ENCODE measurements at regions not wholly inside any gene's neighbourhood (a gene's known extent, or its start where the extent isn't known, plus 50 kb on each side); places are given as distances from the start of the nearest gene placed in this dataset.

- Histone ChIP-seq H3K4me2 (ENCODE audit: low read depth, low read length, poor library complexity, severe bottlenecking) (no peak overlapping the region), H3K4me3 (ENCODE audit: low read length, poor library complexity, severe bottlenecking) (no peak overlapping the region), H3K9me3 (ENCODE audit: insufficient read depth, low read depth, low read length) (no peaks in the 10 kb centered on the region), H3K27me3 (ENCODE audit: insufficient read depth, low read length, poor library complexity, severe bottlenecking) (no peaks in the 10 kb centered on the region), H3F3A (ENCODE audit: low read depth) (no peaks in the 10 kb centered on the region), H4K20me1 (ENCODE audit: insufficient read depth, low read length, poor library complexity, severe bottlenecking) (no peaks in the 10 kb centered on the region), H3K9ac (ENCODE audit: low read depth, low read length, poor library complexity, severe bottlenecking) (no peak overlapping the region), H3K36me3 (ENCODE audit: insufficient read depth, low read length) (no peaks in the 10 kb centered on the region), H2AFZ (ENCODE audit: low read length) (peak overlapping the region; percentile 50), H3K79me2 (ENCODE audit: insufficient read depth, low read length) (no peaks in the 10 kb centered on the region), H3K9me2 (replicated peaks; ENCODE audit: low read depth, low read length) (no peaks in the 10 kb centered on the region), H3K4me1 (ENCODE audit: insufficient read depth, low read length, poor library complexity, severe bottlenecking) (peaks cover 18% of the 10 kb centered on the region)
- TF ChIP-seq EZH2phosphoT487 (IDR thresholded peaks at IDR 0.05; ENCODE audit: borderline replicate concordance) (no peak), CTCF (conservative IDR thresholded peaks at IDR 0.05; ENCODE audit: low read length) (no peak)
Observed at GRCh38 chr3:194265996-194266964, 84.8 kb downstream of the CPN2 start.

GRCh38 chr3:194267744-194268653, 83.1 kb downstream of the CPN2 start:
- H2AFZ ChIP-seq (ENCODE audit: low read length) = no peak overlapping the region

More at GRCh38 chr3:194267744-194268653, 83.1 kb downstream of the CPN2 start:
- Histone ChIP-seq H3K9me3 (ENCODE audit: insufficient read depth, low read depth, low read length) (no peaks in the 10 kb centered on the region), H3K79me2 (ENCODE audit: insufficient read depth, low read length) (no peaks in the 10 kb centered on the region), H3K27me3 (ENCODE audit: insufficient read depth, low read length, poor library complexity, severe bottlenecking) (no peaks in the 10 kb centered on the region), H4K20me1 (ENCODE audit: insufficient read depth, low read length, poor library complexity, severe bottlenecking) (no peaks in the 10 kb centered on the region), H3K4me2 (ENCODE audit: low read depth, low read length, poor library complexity, severe bottlenecking) (no peak overlapping the region), H3F3A (ENCODE audit: low read depth) (no peaks in the 10 kb centered on the region), H3K4me1 (ENCODE audit: insufficient read depth, low read length, poor library complexity, severe bottlenecking) (peaks cover 18% of the 10 kb centered on the region), H3K36me3 (ENCODE audit: insufficient read depth, low read length) (no peaks in the 10 kb centered on the region), H3K9me2 (replicated peaks; ENCODE audit: low read depth, low read length) (no peaks in the 10 kb centered on the region), H3K9ac (ENCODE audit: low read depth, low read length, poor library complexity, severe bottlenecking) (no peak overlapping the region), H3K4me3 (ENCODE audit: low read length, poor library complexity, severe bottlenecking) (no peak overlapping the region)
- TF ChIP-seq EZH2phosphoT487 (IDR thresholded peaks at IDR 0.05; ENCODE audit: borderline replicate concordance) (no peak), CTCF (conservative IDR thresholded peaks at IDR 0.05; ENCODE audit: low read length) (no peak)

Measured in Loucy (cell line).